ENCODE measurements at regions not wholly inside any gene's neighbourhood (a gene's known extent, or its start where the extent isn't known, plus 50 kb on each side); places are given as distances from the start of the nearest gene placed in this dataset.

DNA sequence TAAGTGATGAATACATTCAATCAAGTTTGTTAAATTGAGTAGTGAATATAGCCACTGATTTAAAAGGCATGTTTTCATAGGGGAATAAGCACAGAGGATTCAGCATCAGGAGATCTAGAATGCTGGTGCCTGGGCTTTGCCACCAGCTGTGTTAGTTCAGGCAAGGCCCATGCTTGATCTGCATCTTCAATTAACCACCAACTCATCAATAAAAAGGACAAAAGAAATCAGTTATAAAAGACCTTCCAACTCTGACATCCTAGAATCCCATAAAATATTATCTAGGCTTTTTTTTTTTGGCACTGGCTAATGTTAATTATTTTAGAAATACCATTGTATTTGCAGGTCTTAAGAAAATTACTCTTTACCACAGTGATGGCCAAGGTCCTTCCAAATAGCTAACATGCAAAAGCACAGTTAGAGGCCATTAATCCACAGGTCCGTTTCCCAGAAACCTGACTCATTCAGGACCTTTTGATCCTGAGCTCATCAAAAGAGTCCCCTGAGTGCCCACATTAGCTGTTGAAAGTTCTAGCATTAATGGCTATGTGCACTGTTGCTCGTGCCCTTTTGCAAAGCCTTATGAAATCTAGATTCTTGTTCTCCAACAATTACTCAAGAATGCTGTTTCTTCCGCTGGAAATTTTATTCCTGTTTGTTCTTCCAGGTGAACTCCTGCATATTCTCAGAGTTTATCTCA is 170.0 kb downstream of the CYRIA start:
- H3K9me3 Mint-ChIP-seq (ENCODE audit: unreplicated experiment), result no peaks in the 10 kb centered on the region
- no peak overlapping the region for H3K4me3 Mint-ChIP-seq (ENCODE audit: unreplicated experiment)
- no peak for DNase-seq (ENCODE audit: low spot score)
- H3K27me3 Mint-ChIP-seq (ENCODE audit: unreplicated experiment), result no peaks in the 10 kb centered on the region
- H3K36me3 Mint-ChIP-seq (ENCODE audit: low read depth, unreplicated experiment), result no peaks in the 10 kb centered on the region
- no peak overlapping the region for H3K27ac Mint-ChIP-seq (ENCODE audit: unreplicated experiment)
- TF ChIP-seq, protein P1, sequence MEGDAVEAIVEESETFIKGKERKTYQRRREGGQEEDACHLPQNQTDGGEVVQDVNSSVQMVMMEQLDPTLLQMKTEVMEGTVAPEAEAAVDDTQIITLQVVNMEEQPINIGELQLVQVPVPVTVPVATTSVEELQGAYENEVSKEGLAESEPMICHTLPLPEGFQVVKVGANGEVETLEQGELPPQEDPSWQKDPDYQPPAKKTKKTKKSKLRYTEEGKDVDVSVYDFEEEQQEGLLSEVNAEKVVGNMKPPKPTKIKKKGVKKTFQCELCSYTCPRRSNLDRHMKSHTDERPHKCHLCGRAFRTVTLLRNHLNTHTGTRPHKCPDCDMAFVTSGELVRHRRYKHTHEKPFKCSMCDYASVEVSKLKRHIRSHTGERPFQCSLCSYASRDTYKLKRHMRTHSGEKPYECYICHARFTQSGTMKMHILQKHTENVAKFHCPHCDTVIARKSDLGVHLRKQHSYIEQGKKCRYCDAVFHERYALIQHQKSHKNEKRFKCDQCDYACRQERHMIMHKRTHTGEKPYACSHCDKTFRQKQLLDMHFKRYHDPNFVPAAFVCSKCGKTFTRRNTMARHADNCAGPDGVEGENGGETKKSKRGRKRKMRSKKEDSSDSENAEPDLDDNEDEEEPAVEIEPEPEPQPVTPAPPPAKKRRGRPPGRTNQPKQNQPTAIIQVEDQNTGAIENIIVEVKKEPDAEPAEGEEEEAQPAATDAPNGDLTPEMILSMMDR (IDR thresholded peaks at IDR 0.05; ENCODE audit: unreplicated experiment), result no peak
- H3K4me1 Mint-ChIP-seq (ENCODE audit: unreplicated experiment), result no peaks in the 10 kb centered on the region

DNA sequence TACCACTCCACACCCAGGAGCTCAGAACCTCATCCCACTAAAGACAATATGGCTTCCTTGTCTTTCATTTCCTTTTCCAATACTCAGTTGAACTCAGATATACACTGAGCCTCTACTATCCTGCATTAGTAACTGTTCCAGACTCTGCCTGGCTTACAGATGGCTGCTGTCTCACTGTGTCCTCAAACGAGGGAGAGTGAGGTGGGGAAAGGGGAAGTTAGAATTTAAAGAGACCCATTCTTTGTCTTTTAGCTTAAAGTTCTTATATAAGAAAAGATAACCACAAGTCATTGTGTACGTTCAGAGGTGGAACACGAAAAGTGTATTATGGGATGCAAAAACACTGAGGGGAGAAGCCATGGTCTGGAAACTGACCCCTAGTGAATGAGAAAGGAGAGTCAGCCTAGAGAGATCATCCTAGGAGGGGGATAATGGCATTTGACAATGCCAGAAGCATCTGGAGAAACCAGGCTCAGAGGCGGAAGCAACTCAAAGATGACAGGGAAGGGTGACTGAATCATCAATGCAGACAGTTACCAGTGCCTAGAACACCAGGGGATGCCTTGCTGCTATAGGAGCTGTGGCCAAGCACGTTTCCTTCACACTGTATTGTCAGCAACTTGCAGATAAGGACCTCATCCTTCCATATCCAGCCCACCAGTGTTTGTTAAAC is 170.7 kb downstream of the CYRIA start:
- Mint-ChIP-seq H3K4me3 (ENCODE audit: unreplicated experiment) (no peak overlapping the region), H3K27me3 (ENCODE audit: unreplicated experiment) (no peaks in the 10 kb centered on the region), H3K9me3 (ENCODE audit: unreplicated experiment) (no peaks in the 10 kb centered on the region), H3K36me3 (ENCODE audit: low read depth, unreplicated experiment) (no peaks in the 10 kb centered on the region), H3K4me1 (ENCODE audit: unreplicated experiment) (no peaks in the 10 kb centered on the region), H3K27ac (ENCODE audit: unreplicated experiment) (no peak overlapping the region)
- DNase-seq (ENCODE audit: low spot score), result no peak
- TF ChIP-seq, protein P1 (IDR thresholded peaks at IDR 0.05; ENCODE audit: unreplicated experiment), result no peak

DNA sequence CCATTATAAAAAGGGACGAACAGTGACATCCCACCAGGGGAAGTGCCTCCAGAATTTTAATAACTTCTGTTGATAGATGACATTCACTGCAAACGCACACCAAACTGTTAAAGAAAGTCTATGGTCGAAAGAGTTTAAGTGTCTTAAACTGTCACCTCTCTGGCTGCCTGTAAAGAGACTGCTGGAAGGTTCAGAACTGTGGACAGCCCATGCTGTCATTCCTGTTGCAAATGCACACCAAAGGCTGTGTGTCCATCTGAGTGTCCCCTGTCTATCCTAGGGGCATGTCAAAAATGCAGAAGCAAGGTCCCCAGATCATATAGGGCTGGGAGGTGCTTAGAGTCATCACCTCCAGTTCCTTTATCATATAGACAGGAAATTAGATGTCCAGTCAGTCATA is 171.8 kb downstream of the CYRIA start:
- no peak overlapping the region for H3K4me3 Mint-ChIP-seq (ENCODE audit: unreplicated experiment)
- H3K9me3 Mint-ChIP-seq (ENCODE audit: unreplicated experiment), result no peaks in the 10 kb centered on the region
- no peak for DNase-seq (ENCODE audit: low spot score)
- H3K27me3 Mint-ChIP-seq (ENCODE audit: unreplicated experiment), result no peaks in the 10 kb centered on the region
- H3K27ac Mint-ChIP-seq (ENCODE audit: unreplicated experiment), result no peak overlapping the region
- H3K36me3 Mint-ChIP-seq (ENCODE audit: low read depth, unreplicated experiment), result no peaks in the 10 kb centered on the region
- TF ChIP-seq, protein P1 (IDR thresholded peaks at IDR 0.05; ENCODE audit: unreplicated experiment), result no peak
- H3K4me1 Mint-ChIP-seq (ENCODE audit: unreplicated experiment), result no peaks in the 10 kb centered on the region

DNA sequence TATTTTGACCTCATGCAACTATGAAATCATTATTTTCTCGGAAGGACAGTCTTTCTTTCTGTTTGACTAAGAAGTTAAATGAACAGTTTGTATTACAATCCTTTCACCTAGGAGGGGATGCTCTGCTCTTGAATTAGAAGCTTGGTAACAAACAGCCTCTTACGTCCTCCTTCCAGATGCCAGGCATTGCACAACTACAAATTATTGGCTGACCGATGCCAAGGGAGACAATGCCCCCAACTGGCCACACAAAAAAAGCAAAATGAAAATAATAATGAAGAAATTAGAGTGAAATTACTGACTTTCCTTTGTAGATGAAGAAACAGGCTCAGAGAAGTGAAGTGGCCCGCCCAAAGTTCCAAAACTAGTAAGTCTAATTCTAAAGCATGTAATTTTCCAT is 177.9 kb downstream of the CYRIA start:
- Mint-ChIP-seq H3K9me3 (ENCODE audit: unreplicated experiment) (no peaks in the 10 kb centered on the region), H3K27ac (ENCODE audit: unreplicated experiment) (no peak overlapping the region), H3K36me3 (ENCODE audit: low read depth, unreplicated experiment) (no peaks in the 10 kb centered on the region), H3K4me1 (ENCODE audit: unreplicated experiment) (no peaks in the 10 kb centered on the region), H3K27me3 (ENCODE audit: unreplicated experiment) (no peaks in the 10 kb centered on the region), H3K4me3 (ENCODE audit: unreplicated experiment) (no peak overlapping the region)
- TF ChIP-seq, protein P1 (IDR thresholded peaks at IDR 0.05; ENCODE audit: unreplicated experiment), result peak; percentile 26
- DNase-seq (ENCODE audit: low spot score), result peak; percentile 21

DNA sequence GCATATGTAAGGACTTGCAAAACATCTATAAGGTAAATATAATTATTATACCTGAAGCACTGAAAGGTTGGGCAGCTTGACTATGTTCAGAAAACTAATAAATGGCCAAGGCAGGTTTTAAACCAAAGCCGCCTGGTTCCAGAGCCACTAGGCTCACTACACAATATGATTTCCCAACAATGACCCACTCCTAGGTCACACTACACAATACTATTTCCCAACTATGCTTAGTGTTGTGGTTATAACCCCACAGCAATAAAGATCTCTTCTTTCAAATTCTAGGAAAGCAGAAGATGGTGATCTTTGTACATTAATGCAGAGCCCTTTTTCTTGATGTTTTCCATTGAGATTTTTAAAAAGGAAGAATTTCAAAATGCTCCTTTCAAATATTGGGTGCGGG is 180.4 kb downstream of the CYRIA start:
- Mint-ChIP-seq H3K27me3 (ENCODE audit: unreplicated experiment) (no peaks in the 10 kb centered on the region), H3K36me3 (ENCODE audit: low read depth, unreplicated experiment) (no peaks in the 10 kb centered on the region), H3K9me3 (ENCODE audit: unreplicated experiment) (no peaks in the 10 kb centered on the region), H3K4me1 (ENCODE audit: unreplicated experiment) (no peaks in the 10 kb centered on the region), H3K4me3 (ENCODE audit: unreplicated experiment) (no peak overlapping the region), H3K27ac (ENCODE audit: unreplicated experiment) (no peak overlapping the region)
- no peak for DNase-seq (ENCODE audit: low spot score)
- TF ChIP-seq, protein P1 (IDR thresholded peaks at IDR 0.05; ENCODE audit: unreplicated experiment), result no peak

All from endothelial cell (in vitro differentiated cells).